Renal cortical epithelial cell (primary cell): ENCODE measurements at regions not wholly inside any gene's neighbourhood (a gene's known extent, or its start where the extent isn't known, plus 50 kb on each side); places are given as distances from the start of the nearest gene placed in this dataset.
"Not testable (repeated sequence)": the region's sequence is repeated elsewhere in the genome, so short reads cannot be mapped to it uniquely, and the experiment has no call there.

Source experiments
- DNase-seq: peaks from one replicate; pipeline ENCODE4 v3.0.0-alpha.2; 2011; ENCODE audit warnings: low read depth

DNA sequence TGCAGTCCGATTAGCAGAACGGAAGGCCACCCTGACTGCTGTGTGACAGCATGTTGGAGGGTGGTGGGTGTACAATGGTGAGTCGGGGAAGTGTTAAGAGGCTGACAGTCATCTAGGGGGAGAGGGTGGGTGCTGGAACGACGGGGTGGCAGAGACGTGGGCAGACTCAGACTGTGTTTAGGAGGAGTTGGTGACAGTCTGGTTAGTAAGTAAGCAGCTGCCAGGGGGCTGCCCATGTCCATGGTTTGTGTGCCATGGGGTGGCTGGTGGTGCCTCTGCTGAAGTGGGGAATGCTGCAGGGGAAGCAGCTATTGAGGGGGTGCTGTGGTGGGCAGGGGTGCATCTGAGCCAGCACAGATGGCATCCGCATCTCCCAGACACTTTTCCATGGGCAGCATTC is 51.3 kb upstream of the BOD1 start:
- DNase-seq: no peak

DNA sequence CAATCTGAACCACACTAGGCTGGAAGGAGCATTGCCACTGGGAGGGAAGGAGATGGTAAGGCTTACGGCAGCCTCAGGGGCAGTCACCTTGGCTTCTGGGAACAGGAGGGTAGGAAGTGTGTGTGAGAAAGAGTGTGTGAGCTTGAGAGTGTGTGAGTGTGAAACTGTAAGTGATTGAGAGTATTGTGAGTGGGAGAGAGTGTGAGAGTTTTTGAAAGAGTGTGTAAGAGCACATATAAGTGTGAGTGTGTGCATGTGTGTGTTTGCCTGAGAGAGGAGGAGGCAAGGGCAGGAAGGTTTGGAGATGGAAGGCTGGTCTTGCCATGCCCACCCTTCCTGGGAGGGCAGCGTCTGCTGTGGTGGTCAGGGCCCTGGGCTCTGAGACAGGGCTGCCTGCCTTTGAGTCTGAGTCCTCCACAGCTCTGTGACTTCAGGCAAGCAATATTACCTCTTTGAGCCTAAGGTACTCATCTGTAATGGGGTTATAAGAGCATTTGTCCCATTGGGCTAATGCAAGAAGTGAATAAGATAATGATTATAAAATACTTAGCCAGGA is 51.9 kb upstream of the BOD1 start:
- DNase-seq: no peak

DNA sequence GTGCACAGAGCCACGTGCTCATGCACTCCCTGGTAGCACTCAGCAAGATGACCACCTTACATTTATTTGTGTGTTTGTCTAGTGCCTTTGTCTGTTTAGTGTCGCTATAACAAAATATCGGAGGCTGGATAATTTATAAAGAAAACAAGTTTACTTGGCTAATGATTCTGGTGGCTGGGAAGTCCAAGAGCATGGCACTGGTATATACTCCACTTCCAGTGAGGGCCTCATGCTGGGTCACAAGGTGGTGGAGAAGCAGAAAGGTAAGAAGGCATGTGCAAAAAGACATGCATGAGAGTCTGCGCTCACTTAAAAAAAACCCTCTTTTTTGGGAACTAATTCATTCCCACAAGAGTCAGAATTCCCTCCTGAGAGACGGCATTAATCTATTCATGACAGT is 52.5 kb upstream of the BOD1 start:
- no peak for DNase-seq

DNA sequence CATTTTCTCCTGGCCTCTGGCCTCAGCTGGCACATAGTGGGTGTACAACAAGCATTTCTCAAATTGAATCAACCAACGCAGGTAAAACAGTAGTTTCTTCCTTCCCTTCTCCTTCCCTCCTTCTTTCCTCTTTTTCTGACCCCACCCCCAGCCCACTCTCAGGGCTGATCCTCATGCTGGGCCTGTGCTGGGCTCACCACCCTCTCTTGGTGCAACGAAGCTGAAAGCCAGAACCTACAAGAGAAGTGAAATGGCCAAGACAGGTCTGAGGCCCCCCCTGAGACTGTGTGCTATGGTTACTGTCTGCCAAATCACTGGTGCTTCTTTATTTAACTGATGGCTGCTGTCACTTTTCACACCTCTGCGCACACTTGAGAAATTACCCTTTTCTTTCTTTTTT is 53.0 kb upstream of the BOD1 start:
- DNase-seq: no peak

DNA sequence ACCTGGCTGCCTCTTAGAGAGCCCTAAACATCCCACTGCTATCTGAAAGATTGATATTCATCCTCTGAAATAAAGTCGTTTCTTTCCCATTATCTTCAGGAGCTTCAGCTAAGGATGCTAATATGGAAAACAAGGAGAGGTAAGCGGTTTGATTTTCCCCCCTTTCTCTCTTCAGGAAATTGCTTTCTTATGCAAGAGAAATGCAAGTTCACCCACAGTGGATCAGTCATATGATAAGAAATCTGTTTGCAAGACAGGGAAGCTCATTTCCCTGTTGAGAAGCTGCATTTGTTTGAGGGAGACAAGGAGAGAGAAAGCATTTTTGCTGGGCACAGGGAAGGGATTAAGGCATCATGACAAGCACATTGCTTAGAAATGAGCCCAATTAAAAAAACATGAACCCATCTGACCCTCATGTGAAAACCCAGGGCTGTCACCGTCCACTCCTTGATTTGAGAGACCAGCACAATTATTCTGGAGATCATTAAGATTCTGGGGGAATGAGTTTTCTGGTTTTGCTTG is 53.7 kb upstream of the BOD1 start:
- peak; percentile 9 for DNase-seq

DNA sequence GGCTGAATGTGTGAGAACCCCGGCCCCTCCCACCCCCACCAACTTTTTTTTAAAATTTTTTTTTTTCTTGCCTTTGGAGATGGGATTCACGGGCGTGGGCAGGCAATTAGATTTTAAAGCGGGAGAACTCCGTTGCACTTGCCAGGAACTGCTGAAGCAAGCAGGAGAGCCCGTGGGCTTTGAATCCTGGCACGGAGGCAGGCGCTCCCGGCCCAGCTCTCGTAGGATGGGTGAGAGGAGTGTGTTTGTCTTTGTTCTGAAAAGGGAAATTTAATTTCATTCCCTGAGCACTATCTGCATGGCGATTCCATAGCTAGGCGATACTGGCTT is 54.3 kb upstream of the BOD1 start:
- DNase-seq: no peak

DNA sequence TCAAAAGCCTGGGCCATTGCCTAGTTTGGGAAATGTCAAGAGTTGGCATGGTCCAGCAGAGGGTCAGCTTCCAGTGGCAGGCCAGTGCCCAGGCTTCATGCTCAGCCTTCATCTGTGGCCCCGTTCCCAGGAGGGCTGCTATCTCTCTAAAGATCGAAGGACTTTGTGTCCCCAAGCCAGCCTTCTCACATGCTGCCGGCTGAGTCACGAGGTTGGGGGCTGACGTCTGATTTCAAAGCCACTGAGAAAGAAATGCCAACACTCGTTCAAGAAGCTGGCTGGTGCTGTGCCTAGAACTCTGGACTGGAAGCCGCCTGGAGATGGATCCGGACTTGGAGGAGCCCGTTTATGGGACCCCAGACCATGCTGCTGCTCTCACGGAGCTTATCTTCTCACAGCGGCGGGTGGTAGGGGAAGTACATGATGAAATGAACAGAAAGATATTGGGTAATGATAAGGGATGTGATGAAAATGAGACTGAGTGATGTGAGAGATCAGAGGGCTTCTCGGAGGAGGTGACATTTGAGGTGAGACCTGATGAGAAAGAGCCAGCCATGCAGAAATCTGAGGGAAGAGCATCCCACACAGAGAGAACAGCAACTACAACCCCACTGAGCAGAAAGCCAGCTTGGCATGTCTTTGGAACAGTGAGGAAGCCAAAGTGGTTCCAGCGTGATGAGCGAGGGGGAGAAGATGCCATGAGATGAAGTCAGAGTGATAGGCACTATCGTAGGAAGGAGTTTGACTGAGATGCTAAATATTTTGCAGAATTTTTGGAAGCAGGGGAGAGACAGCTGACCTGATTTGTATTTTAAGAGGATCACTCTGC is 54.9 kb upstream of the BOD1 start:
- no peak for DNase-seq

DNA sequence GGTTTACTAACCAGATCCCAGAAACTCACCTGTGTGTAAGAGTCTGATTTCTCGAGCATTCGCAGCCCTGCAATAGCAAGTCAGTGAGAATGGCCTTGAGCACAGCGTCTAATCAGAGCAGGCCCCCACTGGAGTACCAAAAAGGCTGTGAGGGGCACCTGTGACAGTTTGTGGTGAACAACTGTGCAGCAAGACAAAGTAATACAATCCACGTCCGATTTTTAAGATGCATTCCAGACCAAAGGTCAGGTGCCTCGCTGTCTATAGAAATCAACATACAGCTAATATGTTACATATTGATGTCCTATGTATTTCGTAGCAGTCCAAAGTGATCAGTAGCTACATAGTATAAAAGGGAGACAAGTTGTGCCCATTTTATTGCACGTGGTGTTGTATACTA is 55.7 kb upstream of the BOD1 start:
- no peak for DNase-seq

DNA sequence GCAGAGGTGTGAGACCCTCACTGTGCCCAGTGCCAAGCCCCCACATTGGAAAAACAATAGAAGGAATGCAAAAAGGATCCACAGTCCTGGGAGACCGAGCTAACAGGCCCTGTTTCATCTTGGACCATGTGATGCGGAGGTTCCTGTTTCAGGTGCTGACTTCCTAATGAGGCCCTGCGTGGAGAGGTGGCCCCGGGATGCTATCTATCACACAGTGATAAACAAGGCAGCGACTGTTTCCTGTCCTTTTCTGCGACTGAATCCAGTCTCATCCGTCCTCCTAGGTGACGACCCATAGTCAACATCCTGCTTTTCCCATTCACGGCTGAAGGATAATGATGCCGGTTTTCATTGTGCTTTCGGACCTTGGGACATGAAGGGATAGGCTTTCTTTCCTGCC is 56.4 kb upstream of the BOD1 start:
- no peak for DNase-seq

DNA sequence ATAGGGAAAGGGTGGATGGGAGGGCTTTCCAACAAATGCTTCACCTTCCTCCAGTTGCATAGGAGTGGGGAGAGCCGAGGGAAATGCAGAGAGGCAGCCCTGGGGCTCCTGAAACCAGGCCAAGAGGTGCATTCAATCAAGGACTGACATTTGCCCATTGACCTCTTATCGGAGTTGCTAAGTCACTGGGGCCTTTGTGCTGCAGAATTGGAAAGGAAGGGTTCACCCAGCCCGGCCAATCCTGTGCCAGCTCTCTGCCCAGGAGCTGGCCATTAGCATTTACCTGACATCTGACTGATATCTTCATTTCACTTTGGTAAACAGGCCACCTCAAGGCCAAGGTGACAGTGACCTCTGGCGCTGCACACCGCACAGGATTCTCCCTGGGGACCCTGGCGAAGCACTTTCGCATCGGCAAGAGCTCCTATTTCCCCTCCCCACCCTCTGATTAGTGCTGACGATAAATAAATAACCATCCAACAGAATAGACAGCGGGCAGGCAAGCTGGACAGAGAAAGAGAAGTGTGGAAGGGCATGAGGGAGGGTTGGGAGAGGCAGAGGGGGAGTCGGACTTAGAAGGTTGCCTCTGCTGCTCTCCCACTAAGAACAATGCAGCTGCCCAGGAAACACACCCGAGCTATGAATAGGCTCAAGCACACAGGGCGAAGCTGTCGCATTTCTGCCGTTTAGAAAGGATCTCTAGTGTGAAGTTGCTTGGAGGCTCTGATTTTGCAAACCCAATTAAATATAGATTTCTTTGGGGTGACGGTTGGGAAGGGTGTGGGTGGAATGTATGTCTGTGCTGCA is 57.0 kb upstream of the BOD1 start:
- DNase-seq: no peak

DNA sequence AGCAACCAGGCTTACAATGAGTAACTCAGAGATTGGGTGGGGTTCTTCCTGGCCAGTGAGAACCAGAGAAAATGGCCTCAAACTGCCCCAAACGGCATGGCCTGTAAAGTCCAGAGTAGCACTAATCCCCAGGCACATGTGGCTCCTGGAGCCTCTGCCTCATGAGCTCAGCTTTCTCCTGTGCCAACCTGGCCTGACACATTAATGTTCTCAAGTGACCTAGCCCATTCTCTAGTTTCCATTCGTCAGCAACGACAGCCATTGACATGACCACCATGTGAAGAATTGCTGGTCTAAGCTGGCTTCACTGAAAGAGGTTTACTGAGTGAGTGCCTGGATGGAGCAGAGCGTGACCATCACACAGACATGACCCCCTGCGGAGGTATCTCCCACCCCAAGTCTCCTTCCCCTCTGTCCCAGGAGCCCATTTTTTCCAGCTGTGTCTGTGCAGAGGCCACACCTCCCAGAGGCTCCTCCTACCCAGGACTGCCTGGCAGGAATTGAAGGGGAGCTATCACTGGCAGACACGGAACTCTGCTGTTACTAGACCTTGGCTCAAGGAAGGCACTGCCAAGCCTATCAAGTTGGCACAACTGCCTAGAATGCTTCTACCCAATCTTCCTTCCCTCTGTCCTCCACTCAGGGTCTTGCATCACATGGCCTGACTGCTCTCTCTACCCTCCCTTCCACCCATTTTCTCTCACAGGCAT is 59.0 kb upstream of the BOD1 start:
- no peak for DNase-seq

DNA sequence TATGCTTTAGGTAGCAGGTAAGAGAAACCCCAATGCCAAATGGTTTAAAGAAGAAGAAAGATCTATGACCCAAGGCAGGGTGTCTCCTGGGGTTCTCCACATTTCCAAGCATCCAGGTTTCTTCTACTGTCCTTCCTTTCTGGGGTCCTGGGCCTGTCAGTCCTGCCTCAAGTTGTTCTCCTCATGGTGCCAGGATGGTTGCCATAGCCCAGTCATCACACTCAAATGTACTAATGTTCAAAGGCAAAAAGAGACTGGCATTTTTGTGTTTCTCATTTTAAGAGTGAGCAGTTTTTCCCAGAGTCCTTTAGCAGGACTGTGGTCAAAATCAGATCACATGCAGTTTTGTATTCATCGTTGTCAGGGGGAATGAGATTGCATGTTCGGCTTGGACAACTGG is 59.9 kb upstream of the BOD1 start:
- DNase-seq: no peak

DNA sequence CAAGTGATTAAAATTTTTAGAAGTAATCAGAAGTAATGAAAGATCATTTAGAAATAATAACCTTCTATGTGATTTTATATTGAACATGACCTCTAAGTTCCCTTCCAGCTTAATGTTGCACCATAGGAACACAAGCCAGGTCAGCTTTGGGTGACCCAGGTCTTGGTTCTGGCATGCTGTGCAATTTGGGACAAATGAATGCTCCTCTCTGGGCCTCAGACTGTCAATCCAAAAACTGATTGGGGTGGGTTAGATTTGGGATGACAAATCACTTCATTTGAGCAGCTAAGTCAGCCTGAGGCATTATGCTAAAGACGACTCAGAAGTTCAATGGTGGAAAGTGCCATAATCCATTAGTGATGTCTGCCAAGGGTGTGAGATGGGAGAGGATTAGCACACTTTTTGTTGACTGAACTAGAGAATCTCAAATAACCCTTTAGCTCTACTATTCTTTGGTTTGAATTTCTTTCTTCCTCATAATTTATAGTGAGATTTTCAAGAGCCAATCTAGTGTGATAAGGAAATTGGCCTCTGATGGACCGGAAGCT is 60.7 kb upstream of the BOD1 start:
- no peak for DNase-seq

DNA sequence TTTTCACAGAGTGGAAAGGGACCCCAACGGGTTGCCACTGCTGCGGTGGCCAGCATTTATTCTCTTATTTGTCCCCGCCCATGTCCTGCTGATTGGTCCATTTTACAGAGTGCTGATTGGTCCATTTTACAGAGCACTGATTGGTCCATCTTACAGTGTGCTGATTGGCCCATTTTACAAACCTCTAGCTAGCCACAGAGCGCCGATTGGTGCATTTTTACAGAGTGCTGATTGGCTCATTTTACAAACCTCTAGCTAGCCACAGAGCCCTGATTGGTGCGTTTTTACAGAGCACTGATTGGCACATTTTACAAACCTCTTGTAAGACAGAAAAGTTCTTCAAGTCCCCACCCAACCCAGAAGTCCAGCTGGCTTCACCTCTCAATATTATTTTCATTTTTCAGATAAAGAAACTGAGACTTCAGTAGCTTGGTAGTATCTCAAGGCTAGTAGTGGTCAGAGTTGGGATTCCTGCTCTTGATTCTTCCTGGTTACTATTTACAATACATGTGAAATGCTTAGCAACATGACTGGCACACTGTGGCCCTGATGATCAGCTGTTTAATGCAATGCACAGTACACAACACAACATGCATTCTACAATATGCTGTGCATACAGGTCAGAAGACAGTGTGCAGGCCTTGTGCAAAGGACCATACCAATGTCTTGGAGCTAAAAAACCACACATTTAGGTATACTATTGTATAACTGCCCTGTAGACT is 63.6 kb upstream of the BOD1 start:
- DNase-seq: peak; percentile 18

DNA sequence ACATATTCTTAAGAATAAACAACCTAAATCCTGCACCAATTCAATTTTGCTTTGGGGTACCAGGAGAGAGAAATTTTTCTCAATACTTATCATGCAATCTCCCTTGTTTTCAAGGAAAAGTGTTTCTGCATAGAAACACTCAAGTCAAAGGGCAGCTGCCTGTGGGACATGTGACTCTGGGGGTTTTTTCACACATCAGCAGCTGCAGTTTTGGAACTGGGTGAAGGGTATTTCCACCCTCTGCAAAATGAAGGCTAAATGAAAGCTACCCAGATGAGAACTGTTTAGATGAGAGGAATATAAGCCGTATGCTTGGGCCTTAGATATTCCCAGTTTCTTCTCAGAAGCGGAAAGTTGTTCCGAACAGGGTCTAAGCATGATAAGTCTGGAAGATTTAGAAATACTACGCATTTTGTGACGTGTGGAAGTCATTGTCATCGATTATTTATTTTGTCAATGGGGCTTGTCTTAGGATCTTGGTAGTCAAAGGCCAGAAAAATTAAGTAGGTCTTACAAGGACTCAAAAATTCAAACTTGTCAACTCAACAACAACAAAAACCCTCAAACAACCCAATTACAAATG is 64.3 kb upstream of the BOD1 start:
- no peak for DNase-seq

DNA sequence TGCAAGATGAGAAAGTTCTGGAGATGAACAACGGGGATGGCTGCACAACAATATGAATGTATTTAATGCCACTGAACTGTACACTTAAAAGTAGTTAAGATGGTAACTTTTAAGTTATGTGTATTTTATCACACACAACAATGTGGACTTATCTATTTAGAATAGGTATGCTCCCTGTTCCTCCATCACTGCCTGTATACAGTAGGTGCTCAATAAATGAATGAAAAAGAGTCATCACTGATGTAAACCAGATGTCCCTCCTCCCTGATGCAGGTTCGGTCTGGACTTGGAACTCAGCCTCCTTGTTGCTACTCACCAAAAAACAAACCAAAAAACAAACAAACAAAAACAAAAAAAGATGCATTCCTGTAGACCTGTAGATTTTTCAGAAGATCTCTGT is 65.9 kb upstream of the BOD1 start:
- no peak for DNase-seq

DNA sequence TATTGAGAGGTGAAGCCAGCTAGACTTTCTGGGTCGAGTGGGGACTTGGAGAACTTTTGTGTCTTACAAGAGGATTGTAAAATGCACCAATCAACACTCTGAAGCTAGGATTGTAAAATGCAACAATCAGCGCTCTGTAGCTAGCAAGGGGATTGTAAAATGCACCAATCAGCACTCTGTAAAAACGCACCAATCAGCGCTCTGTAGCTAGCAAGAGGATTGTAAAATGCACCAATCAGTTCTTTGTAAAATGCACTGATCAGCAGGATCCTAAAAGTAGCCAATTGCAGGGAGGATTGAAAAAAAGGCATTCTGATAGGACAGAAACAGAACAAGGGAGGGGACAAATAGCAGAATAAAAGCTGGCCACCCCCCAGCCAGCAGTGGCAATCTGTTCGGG is 68.1 kb upstream of the BOD1 start:
- not testable (repeated sequence) for DNase-seq

DNA sequence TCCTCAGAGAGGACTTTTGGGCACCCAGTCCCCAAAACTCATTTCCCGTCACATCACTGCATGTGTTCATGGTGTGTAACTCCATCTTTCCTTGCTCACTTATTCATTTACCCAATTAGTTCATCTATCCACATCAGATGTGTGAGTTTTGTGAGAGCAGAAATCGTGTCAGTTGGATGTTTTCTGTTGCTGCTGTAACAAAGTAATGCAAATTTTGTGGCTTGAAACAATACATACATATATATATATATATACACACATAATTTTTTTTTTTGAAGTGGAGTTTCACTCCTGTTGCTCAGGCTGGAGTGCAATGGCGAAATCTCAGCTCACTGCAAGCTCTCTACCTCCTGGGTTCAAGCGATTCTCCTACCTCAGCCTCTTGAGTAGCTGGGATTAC is 70.5 kb upstream of the BOD1 start:
- DNase-seq: no peak

DNA sequence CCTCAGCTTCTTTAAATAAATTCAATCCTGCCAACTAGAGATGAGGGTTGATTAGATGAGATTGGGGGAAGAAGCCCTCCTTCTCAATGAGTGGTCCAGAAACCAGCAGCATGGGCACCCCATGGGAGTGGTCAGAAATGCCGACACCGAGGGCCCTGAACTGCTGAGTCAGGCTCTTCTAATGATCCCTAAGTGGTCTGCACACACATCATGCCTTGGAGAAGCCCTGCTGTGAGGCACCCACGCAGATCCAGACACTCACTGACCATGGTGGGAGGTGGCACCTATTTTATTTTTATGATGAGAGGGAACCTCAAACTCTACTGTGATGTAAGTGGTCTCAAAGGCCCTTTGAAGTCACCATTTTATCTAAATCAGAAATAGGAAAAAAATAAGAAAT is 72.3 kb upstream of the BOD1 start:
- peak; percentile 62 for DNase-seq

DNA sequence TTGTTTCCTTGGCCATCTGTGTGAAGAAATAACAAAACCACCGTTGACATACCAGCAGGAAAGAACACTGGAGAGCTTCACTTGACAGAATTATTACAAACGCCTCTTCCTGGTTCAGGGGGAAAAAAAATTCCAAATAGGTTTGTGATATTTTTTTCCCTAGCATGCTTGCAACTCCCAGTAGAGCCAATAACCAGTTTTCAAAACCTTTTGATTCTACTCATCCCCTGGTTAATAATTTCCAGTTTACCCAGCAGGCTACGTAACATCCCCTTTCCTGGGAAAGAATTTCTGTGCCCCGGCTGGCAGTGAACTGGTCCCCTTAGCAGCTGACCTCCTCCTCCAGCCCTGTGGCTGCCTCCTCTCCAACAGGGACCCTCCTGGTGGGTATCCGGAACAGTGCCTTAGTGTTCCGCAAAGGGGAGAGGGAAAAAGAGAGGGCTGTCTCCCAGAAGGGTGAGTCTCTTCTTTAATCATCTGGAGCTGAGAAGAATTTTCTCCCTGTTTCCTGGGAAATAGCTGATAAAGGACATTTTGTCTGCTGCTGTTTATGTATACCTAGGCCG is 72.8 kb upstream of the BOD1 start:
- DNase-seq: peak; percentile 96
